ENCODE measurements at regions not wholly inside any gene's neighbourhood (a gene's known extent, or its start where the extent isn't known, plus 50 kb on each side); places are given as distances from the start of the nearest gene placed in this dataset.

- TF ChIP-seq CTCF (IDR thresholded peaks at IDR 0.05; ENCODE audit: extremely low read depth, missing control alignments): no peak
- DNase-seq (ENCODE audit: low spot score): no peak
Measured at GRCh38 chr11:128187377-128187776, 400.0 kb downstream of the ETS1 start.

- no peak for DNase-seq (ENCODE audit: low spot score)
- TF ChIP-seq CTCF (IDR thresholded peaks at IDR 0.05; ENCODE audit: extremely low read depth, missing control alignments): no peak
Measured at GRCh38 chr11:128184981-128185380, 402.4 kb downstream of the ETS1 start.

- no peak for TF ChIP-seq CTCF (IDR thresholded peaks at IDR 0.05; ENCODE audit: extremely low read depth, missing control alignments)
- DNase-seq (ENCODE audit: low spot score): no peak
Measured at GRCh38 chr11:128182844-128183243, 404.5 kb downstream of the ETS1 start.

GRCh38 chr11:128181984-128182383 lies 405.4 kb downstream of the ETS1 start:
- no peak for TF ChIP-seq CTCF (IDR thresholded peaks at IDR 0.05; ENCODE audit: extremely low read depth, missing control alignments)
- DNase-seq (ENCODE audit: low spot score): no peak

- no peak for DNase-seq (ENCODE audit: low spot score)
- no peak for TF ChIP-seq CTCF (IDR thresholded peaks at IDR 0.05; ENCODE audit: extremely low read depth, missing control alignments)
Measured at GRCh38 chr11:128181088-128181480, 406.3 kb downstream of the ETS1 start.

- no peak for DNase-seq (ENCODE audit: low spot score)
Measured at GRCh38 chr11:128180441-128181087, 406.8 kb downstream of the ETS1 start.

GRCh38 chr11:128179512-128179911 lies 407.8 kb downstream of the ETS1 start:
- TF ChIP-seq CTCF (IDR thresholded peaks at IDR 0.05; ENCODE audit: extremely low read depth, missing control alignments): no peak
- no peak for DNase-seq (ENCODE audit: low spot score)

More at GRCh38 chr11:128180441-128181087, 406.8 kb downstream of the ETS1 start:
- TF ChIP-seq CTCF (IDR thresholded peaks at IDR 0.05; ENCODE audit: extremely low read depth, missing control alignments): no peak

Measured in GM20000 (cell line).